Adrenal gland (tissue), 9 donors: ENCODE measurements at regions not wholly inside any gene's neighbourhood (a gene's known extent, or its start where the extent isn't known, plus 50 kb on each side); places are given as distances from the start of the nearest gene placed in this dataset.

Experiments used
- DNase-seq, 7 donors: peaks; one replicate each; pipeline ENCODE4 v3.0.0-alpha.2; 2019 to 2020
- H3K27ac ChIP-seq, 5 donors: fragments of 200-600 bp; sonication (generic) in 4 of 5; 1 replicate in 3 of 5; 2 replicates in 2 of 5; pipeline versions ENCODE4 v1.5.1 to v1.8.0; 2016 to 2020; ENCODE audit warnings: mild to moderate bottlenecking in 1 of 5
- H3K27me3 ChIP-seq: fragments of 200-600 bp; 2 replicates; pipeline ENCODE4 v1.8.0; 2021
- H3K36me3 ChIP-seq, 2 donors: fragments of 200-600 bp; replicated peaks in 1 of 2; 1 replicate in 1 of 2; 2 replicates in 1 of 2; pipeline versions ENCODE4 v1.5.1 to v1.8.0; 2018 to 2022
- H3K4me1 ChIP-seq, 2 donors: fragments of 200-600 bp; replicated peaks in 1 of 2; 1 replicate in 1 of 2; 2 replicates in 1 of 2; pipeline versions ENCODE4 v1.5.1 to v1.8.0; 2018 to 2021
- H3K4me3 ChIP-seq, 4 donors: fragments of 200-600 bp; sonication (generic) in 3 of 4; one replicate each; pipeline ENCODE4 v1.5.1; 2016 to 2018
- H3K9me3 ChIP-seq, 3 donors: fragments of 200-600 bp; sonication (generic) in 1 of 3; replicated peaks in 1 of 3; 1 replicate in 2 of 3; 2 replicates in 1 of 3; pipeline versions ENCODE4 v1.5.1 to v1.8.0; 2016 to 2021
- CTCF ChIP-seq, 6 experiments: fragments of 450-650 bp in 4 of 6; fragments of 200-600 bp in 2 of 6; sonication (generic) in 1 of 6; IDR thresholded peaks; 1 replicate in 5 of 6; 2 replicates in 1 of 6; pipeline versions ENCODE4 v1.5.1 to v1.8.0; 2016 to 2021; ENCODE audit warnings: antibody characterized with exemption in 6 of 6, mild to moderate bottlenecking in 2 of 6, moderate library complexity in 1 of 6
- POLR2A ChIP-seq, 2 donors: fragments of 450-650 bp; IDR thresholded peaks; one replicate each; pipeline ENCODE4 v1.6.1; 2017; ENCODE audit warnings: antibody characterized with exemption in 2 of 2, mild to moderate bottlenecking in 2 of 2, moderate library complexity in 1 of 2
- WGBS, 4 donors: extraction: QIAGEN DNeasy Blood & Tissue Kit in 2 of 4; methylation state at CpG; one replicate each; pipeline versions ENCODE4 v1.1.5 to v1.1.7; 2013 to 2017; 5-methylcytosine and 5-hydroxymethylcytosine counted together
- intact Hi-C, 2 donors: fragments of 100-400 bp; cut with DNase I; formaldehyde crosslinking; loops; one replicate each; pipeline versions ENCODE4 v1.14.1 to v1.15.0; 2022 to 2023
- donor health status: healthy with polysubstance abuse.
- donor health status: Bipolar disorder and iron deficiency.
- donor health status: DM: yes; HTN: yes; CAD: no.
- donor health status: DM: no; HTN: no; CAD: no.
- donor health status: DM: no; HTN: no; CAD: no.

GRCh38 chr3:38984731-38985130, 67.0 kb downstream of the SCN11A start:
- Histone ChIP-seq H3K9me3 (no peaks in the 10 kb centered on the region), H3K27me3 (no peaks in the 10 kb centered on the region), H3K4me1 (no peaks in the 10 kb centered on the region), H3K4me3 (no peak overlapping the region), H3K36me3 (no peaks in the 10 kb centered on the region), H3K27ac (no peak overlapping the region)
- 69 to 73% (median 72%) methylated on average over 7 of the region's 7 CpGs for WGBS, 4 donors
- intact Hi-C loops = no loop called here
- no peak for DNase-seq
- TF ChIP-seq CTCF (IDR thresholded peaks at IDR 0.05) (no peak), POLR2A (IDR thresholded peaks at IDR 0.05) (no peak)

GRCh38 chr3:38984110-38984509, 67.6 kb downstream of the SCN11A start:
- DNase-seq = no peak
- Histone ChIP-seq H3K36me3 (no peaks in the 10 kb centered on the region), H3K27me3 (no peaks in the 10 kb centered on the region), H3K9me3 (no peaks in the 10 kb centered on the region), H3K4me3 (no peak overlapping the region), H3K4me1 (no peaks in the 10 kb centered on the region), H3K27ac (no peak overlapping the region)
- intact Hi-C loops = no loop called here
- TF ChIP-seq POLR2A (IDR thresholded peaks at IDR 0.05) (no peak), CTCF (IDR thresholded peaks at IDR 0.05) (no peak)

GRCh38 chr3:38980938-38981337, 70.8 kb downstream of the SCN11A start:
- Histone ChIP-seq H3K4me3 (no peak overlapping the region), H3K27ac (no peak overlapping the region), H3K9me3 (no peaks in the 10 kb centered on the region), H3K4me1 (no peaks in the 10 kb centered on the region), H3K27me3 (no peaks in the 10 kb centered on the region), H3K36me3 (no peaks in the 10 kb centered on the region)
- DNase-seq = no peak
- TF ChIP-seq CTCF (IDR thresholded peaks at IDR 0.05) (no peak), POLR2A (IDR thresholded peaks at IDR 0.05) (no peak)
- WGBS, 4 donors = 61 to 87% (median 84%) methylated on average over 2 of the region's 2 CpGs
- intact Hi-C loops = no loop called here

GRCh38 chr3:38978729-38979128, 73.0 kb downstream of the SCN11A start:
- intact Hi-C loops = no loop called here

More at GRCh38 chr3:38978729-38979128, 73.0 kb downstream of the SCN11A start:
- Histone ChIP-seq H3K27ac (no peak overlapping the region), H3K36me3 (no peaks in the 10 kb centered on the region), H3K9me3 (no peaks in the 10 kb centered on the region), H3K4me1 (no peaks in the 10 kb centered on the region), H3K4me3 (no peak overlapping the region), H3K27me3 (no peaks in the 10 kb centered on the region)
- TF ChIP-seq POLR2A (IDR thresholded peaks at IDR 0.05) (no peak), CTCF (IDR thresholded peaks at IDR 0.05) (no peak)
- 81 to 88% (median 84%) methylated on average over 6 of the region's 6 CpGs for WGBS, 4 donors
- DNase-seq = no peak
